SU-DHL-6 (cell line): ENCODE measurements at regions not wholly inside any gene's neighbourhood (a gene's known extent, or its start where the extent isn't known, plus 50 kb on each side); places are given as distances from the start of the nearest gene placed in this dataset.
"Not testable (repeated sequence)": the region's sequence is repeated elsewhere in the genome, so short reads cannot be mapped to it uniquely, and the experiment has no call there.

Source experiments
- H2AFZ ChIP-seq: fragments of 200-600 bp; sonication (generic); 2 replicates; pipeline ENCODE4 v1.6.1; 2014; ENCODE audit warnings: low read depth, mild to moderate bottlenecking, moderate library complexity, mixed read lengths, antibody characterized with exemption, low read length; ENCODE audit not compliant: severe bottlenecking
- H3F3A ChIP-seq: fragments of 200-600 bp; shearing (Covaris generic); 2 replicates; pipeline ENCODE4 v1.6.0; 2016; ENCODE audit warnings: antibody characterized with exemption, mild to moderate bottlenecking; ENCODE audit not compliant: insufficient read depth
- H3K27ac ChIP-seq: fragments of 200-600 bp; sonication (generic); 2 replicates; pipeline ENCODE4 v1.5.1; 2016; ENCODE audit warnings: low read depth, mild to moderate bottlenecking, low read length, moderate library complexity, mixed read lengths
- H3K27me3 ChIP-seq: fragments of 200-600 bp; sonication (generic), shearing (Covaris generic); 2 replicates; pipeline ENCODE4 v1.6.0; 2014; ENCODE audit warnings: mild to moderate bottlenecking, low read length
- H3K36me3 ChIP-seq: fragments of 200-600 bp; sonication (generic); 2 replicates; pipeline ENCODE4 v1.6.1; 2014; ENCODE audit warnings: mild to moderate bottlenecking, low read length, mixed read lengths
- H3K4me2 ChIP-seq: fragments of 300-600, 200-600 bp; shearing (Covaris generic), sonication (generic); 2 replicates; pipeline ENCODE4 v1.6.0; 2014; ENCODE audit warnings: low read length, low read depth, mild to moderate bottlenecking; ENCODE audit not compliant: poor library complexity, severe bottlenecking
- H3K4me3 ChIP-seq: fragments of 200-600 bp; sonication (generic); 2 replicates; pipeline ENCODE4 v1.5.1; 2014; ENCODE audit warnings: antibody characterized with exemption, low read length, mild to moderate bottlenecking, mixed read lengths; ENCODE audit not compliant: insufficient read depth, poor library complexity, severe bottlenecking
- H3K79me2 ChIP-seq: fragments of 200-600 bp; sonication (generic); 2 replicates; pipeline ENCODE4 v1.6.1; 2014; ENCODE audit warnings: mild to moderate bottlenecking, low read length, moderate library complexity; ENCODE audit not compliant: insufficient read depth
- H3K9ac ChIP-seq: fragments of 200-600 bp; sonication (generic); 2 replicates; pipeline ENCODE4 v1.7.0; 2014; ENCODE audit warnings: mild to moderate bottlenecking, low read length
- H3K9me2 ChIP-seq: fragments of 200-600 bp; sonication (generic); replicated peaks from 2 replicates; pipeline ENCODE4 v1.6.1; 2014; ENCODE audit warnings: low read length; ENCODE audit not compliant: insufficient read depth
- H3K9me3 ChIP-seq: fragments of 200-600 bp; sonication (generic); 2 replicates; pipeline ENCODE4 v1.6.1; 2014; ENCODE audit warnings: low read length, mixed read lengths; ENCODE audit not compliant: insufficient read depth
- H4K20me1 ChIP-seq: fragments of 200-600 bp; sonication (generic); 2 replicates; pipeline ENCODE4 v1.6.1; 2014; ENCODE audit warnings: low read depth, mild to moderate bottlenecking, antibody characterized with exemption, low read length, moderate library complexity, mixed read lengths
- EZH2phosphoT487 ChIP-seq: fragments of 200-600 bp; sonication (generic), shearing (Covaris generic); conservative IDR thresholded peaks from 2 replicates; pipeline ENCODE4 v1.6.1; 2018; ENCODE audit warnings: mild to moderate bottlenecking, antibody characterized with exemption, low read length, moderate library complexity, mixed read lengths
- TF ChIP-seq, protein P1 (sequence below): fragments of 200-600 bp; sonication (generic); IDR thresholded peaks from one replicate; pipeline ENCODE4 v1.5.1; 2017; ENCODE audit warnings: antibody characterized with exemption, mild to moderate bottlenecking, low read length, moderate library complexity; ENCODE audit not compliant: insufficient read depth, poor library complexity, severe bottlenecking

DNA sequence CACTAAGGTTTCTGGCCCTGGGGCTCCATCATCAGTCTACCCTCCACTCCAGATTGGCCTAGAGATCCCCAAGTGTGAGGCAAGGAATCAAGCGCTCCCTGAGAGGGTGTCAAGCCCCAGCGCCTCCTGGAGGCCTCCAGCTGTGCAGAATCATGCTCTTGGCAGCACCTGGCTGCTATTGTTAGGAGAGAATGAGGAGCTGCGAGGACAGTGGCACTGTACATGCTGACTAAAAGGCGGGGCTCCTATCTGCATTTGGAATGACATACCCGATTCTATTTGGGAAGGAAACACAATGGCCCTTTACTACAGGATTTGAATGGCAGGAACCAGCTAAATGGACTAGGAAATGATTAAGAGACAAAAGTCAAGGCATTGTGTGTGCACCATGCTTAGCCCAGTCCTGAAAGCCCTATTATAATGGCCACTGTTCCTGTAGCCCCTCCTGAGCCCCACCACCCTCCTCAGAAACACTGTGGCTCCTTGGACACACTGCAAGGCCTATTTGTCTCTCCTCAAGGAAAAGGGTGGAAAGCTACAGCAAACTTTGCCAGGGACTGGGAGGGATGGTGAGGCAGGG is 106.1 kb downstream of the KBTBD2 start:
- H3K9ac ChIP-seq, H2AFZ ChIP-seq, H3K36me3 ChIP-seq, H3F3A ChIP-seq, H3K27ac ChIP-seq, H3K4me3 ChIP-seq, H3K9me3 ChIP-seq, H3K4me2 ChIP-seq, H4K20me1 ChIP-seq, H3K9me2 ChIP-seq, H3K79me2 ChIP-seq, H3K27me3 ChIP-seq: not testable (repeated sequence)

DNA sequence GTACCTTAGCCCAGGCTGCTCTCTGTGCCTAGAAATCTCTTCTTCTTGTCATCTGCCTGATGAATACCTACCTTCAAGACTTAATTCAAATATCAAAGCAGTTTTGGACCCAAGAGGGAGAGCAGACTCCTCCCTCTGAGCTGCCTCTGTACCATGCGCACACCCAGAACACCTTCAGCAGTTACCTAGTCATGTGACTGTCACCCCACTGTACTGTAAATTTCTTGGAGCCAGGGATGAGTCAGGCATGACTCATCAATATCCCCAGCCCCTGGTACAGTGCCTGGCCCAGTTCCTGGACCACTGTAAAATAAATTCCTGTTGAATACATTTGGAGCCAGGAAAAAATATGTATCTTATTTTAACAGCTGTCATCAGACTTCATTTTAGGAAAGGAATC is 111.7 kb downstream of the KBTBD2 start:
- H3F3A ChIP-seq, H3K9me2 ChIP-seq, H3K27me3 ChIP-seq, H3K79me2 ChIP-seq, H3K27ac ChIP-seq, H3K36me3 ChIP-seq, H3K4me2 ChIP-seq, H3K4me3 ChIP-seq, H2AFZ ChIP-seq, H3K9me3 ChIP-seq, H4K20me1 ChIP-seq, H3K9ac ChIP-seq: not testable (repeated sequence)

DNA sequence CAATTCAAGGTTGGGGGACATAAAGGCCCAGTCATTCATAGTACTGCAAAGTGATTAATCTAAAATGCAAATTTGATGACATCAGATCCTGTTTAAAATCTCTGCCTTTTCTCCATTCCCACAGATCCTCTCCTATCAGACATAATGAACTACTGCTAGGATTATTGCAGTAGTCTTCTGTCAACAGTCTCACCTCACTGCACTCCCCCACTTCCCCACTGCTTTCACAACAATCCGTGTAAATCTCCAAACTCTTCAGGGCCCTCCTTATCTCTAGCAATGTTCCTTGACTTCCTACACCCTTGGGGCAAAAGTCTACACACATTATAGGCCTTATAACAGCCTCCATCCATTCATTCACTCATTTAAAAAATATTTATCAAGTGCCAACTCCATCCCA is 112.4 kb downstream of the KBTBD2 start:
- H3K36me3 ChIP-seq: no peaks in the 10 kb centered on the region
- no peaks in the 10 kb centered on the region for H4K20me1 ChIP-seq
- H3K9me3 ChIP-seq: no peaks in the 10 kb centered on the region
- H3K27me3 ChIP-seq: no peaks in the 10 kb centered on the region
- H3K4me2 ChIP-seq: no peak overlapping the region
- no peaks in the 10 kb centered on the region for H3F3A ChIP-seq
- no peak overlapping the region for H3K27ac ChIP-seq
- H3K9ac ChIP-seq: no peak overlapping the region
- TF ChIP-seq, protein P1, sequence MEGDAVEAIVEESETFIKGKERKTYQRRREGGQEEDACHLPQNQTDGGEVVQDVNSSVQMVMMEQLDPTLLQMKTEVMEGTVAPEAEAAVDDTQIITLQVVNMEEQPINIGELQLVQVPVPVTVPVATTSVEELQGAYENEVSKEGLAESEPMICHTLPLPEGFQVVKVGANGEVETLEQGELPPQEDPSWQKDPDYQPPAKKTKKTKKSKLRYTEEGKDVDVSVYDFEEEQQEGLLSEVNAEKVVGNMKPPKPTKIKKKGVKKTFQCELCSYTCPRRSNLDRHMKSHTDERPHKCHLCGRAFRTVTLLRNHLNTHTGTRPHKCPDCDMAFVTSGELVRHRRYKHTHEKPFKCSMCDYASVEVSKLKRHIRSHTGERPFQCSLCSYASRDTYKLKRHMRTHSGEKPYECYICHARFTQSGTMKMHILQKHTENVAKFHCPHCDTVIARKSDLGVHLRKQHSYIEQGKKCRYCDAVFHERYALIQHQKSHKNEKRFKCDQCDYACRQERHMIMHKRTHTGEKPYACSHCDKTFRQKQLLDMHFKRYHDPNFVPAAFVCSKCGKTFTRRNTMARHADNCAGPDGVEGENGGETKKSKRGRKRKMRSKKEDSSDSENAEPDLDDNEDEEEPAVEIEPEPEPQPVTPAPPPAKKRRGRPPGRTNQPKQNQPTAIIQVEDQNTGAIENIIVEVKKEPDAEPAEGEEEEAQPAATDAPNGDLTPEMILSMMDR: no peak
- no peak for TF ChIP-seq EZH2phosphoT487
- no peaks in the 10 kb centered on the region for H3K9me2 ChIP-seq
- no peak overlapping the region for H2AFZ ChIP-seq
- no peak overlapping the region for H3K4me3 ChIP-seq
- no peaks in the 10 kb centered on the region for H3K79me2 ChIP-seq

DNA sequence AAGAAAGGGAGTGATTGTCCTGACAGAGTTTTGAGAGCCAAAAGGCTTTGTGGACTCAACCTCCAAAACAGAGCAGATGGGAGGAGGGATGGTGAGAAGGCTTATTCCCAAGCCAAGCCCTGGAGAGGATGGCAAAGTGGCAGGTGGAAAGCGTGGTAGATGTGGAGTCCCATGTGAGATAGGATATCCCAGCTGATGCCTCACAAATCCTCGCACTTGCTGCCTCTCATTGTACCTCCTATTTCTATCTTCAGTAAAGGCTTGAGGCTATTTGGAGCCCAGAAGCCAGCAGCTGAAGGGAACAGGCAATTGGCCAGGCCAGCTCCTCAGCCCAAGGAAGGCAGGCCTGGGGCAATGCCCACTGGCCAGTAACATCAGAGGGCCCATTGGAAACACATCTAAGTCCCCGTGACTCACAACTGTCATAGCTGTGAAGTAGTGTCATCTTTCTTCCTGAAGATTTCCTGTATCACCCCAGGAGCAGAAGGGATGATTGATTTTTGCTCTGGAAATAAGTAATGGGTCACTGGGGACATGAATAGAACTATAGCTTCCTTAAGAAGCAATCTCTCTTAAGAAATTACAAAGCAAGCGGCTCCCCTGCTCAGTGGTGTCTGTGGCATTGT is 114.4 kb downstream of the KBTBD2 start:
- not testable (repeated sequence) for H4K20me1 ChIP-seq, H3K79me2 ChIP-seq, H3K9ac ChIP-seq, H3K36me3 ChIP-seq, H3F3A ChIP-seq, H3K9me3 ChIP-seq, H2AFZ ChIP-seq, H3K4me2 ChIP-seq, H3K27me3 ChIP-seq, H3K4me3 ChIP-seq, H3K9me2 ChIP-seq, H3K27ac ChIP-seq

DNA sequence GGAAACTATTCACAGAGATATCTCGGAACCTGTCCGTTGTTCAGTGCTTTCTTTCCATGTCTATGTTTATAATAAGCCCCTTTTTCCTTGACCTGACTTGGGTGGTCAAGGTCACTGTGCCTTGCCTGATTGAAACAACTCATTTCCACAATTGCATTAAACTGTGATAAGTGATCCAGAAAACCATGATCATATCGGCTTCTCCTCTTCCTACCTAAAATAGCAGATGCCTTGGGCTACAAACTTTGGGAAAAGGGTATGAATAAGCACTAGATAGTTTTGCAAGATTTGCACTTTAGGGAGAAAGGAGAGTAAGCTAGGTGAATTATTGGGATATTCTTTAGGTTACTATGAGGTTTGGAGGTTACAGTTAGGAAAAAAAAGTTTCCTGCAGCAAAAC is 115.2 kb downstream of the KBTBD2 start:
- H3K4me2 ChIP-seq, H3K9me2 ChIP-seq, H3K27ac ChIP-seq, H3K79me2 ChIP-seq, H2AFZ ChIP-seq, H3K4me3 ChIP-seq, H3K9ac ChIP-seq, H3K9me3 ChIP-seq, H3K27me3 ChIP-seq, H3K36me3 ChIP-seq, H4K20me1 ChIP-seq, H3F3A ChIP-seq: not testable (repeated sequence)

DNA sequence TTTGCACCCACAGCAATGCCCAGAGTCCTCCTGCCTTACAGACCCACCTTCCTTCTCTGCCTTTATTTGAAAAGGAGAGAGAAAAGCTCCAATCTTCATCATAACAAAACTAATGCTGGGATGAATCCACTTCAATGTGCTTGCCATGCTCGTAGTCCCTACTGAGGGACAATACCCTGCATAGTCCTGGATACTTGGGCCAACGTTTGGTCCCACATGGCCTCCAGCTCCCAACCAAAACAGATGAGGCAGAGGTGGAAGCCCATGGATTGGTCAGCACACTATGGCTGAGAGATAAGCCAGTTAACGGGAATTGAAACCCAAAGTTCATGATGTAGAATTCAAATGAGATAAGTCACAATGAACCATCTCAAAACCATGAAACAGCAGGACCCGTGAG is 115.8 kb downstream of the KBTBD2 start:
- not testable (repeated sequence) for H3F3A ChIP-seq, H3K79me2 ChIP-seq, H3K4me3 ChIP-seq, H2AFZ ChIP-seq, H3K36me3 ChIP-seq, H3K27me3 ChIP-seq, H3K9me2 ChIP-seq, H3K9ac ChIP-seq, H3K9me3 ChIP-seq, H3K4me2 ChIP-seq, H4K20me1 ChIP-seq, H3K27ac ChIP-seq
